ENCODE measurements at regions not wholly inside any gene's neighbourhood (a gene's known extent, or its start where the extent isn't known, plus 50 kb on each side); places are given as distances from the start of the nearest gene placed in this dataset.

DNA sequence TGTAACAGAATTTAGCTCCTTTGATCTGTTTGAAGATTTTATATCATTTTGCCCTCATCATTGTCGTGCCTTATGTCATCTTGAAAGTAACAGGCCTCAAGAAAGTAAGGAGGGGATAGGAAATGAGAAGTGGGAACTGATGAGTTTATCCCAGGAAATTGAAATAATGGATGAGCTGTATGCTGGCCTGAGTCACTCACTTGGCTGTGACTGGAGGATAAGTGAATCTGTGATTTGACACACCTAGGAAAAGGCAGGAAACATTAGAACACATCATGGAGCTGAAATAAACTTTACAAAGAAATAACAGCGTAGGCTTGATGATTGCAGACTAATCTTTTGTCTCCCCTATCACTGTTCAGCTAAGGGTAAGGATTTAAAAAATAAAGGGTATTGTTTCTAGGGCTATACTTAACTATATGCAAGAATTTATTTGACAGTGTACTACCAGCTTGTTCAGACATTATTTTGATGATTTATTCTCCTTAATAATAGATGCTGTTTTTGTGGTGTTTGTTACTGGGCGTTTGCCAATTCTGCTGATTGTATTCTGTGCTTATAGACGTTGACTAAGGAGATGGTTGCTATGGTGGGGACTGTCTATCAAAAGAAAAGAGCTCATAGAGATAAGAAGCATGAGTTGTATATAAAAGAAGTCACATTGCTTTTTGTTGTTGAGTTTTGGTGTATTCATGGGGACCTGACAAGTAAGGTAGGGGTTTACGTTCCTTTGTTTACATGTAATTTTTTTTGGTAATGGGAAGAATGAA, 105.6 kb upstream of the ROPN1 start:
- no peaks in the 10 kb centered on the region for H3K4me1 ChIP-seq
- TF ChIP-seq, protein P1, sequence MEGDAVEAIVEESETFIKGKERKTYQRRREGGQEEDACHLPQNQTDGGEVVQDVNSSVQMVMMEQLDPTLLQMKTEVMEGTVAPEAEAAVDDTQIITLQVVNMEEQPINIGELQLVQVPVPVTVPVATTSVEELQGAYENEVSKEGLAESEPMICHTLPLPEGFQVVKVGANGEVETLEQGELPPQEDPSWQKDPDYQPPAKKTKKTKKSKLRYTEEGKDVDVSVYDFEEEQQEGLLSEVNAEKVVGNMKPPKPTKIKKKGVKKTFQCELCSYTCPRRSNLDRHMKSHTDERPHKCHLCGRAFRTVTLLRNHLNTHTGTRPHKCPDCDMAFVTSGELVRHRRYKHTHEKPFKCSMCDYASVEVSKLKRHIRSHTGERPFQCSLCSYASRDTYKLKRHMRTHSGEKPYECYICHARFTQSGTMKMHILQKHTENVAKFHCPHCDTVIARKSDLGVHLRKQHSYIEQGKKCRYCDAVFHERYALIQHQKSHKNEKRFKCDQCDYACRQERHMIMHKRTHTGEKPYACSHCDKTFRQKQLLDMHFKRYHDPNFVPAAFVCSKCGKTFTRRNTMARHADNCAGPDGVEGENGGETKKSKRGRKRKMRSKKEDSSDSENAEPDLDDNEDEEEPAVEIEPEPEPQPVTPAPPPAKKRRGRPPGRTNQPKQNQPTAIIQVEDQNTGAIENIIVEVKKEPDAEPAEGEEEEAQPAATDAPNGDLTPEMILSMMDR (IDR thresholded peaks at IDR 0.05) = no peak

DNA sequence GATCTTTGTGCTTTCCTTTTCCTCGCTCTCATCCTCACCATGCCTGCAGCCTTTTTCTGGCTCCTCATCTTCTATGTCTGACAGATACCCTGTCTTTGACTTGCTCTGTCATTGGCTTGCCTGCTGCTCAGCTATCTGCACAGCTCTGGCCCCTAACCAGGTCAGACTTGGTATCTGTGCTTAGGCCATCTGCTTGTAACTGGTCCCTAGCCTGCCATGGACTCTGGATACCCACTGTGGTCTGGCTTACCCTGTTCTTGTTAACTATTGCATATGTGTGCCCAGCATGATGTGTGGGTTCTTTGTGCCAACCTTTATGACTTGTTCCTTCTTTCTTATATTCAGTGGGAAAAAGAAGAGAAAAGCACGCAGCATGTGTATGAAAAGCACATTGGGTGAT, 109.7 kb upstream of the ROPN1 start:
- peaks cover 0 to under 1% of the 10 kb centered on the region in 2 donors for H3K4me1 ChIP-seq
- TF ChIP-seq, protein P1 (IDR thresholded peaks at IDR 0.05) = no peak
- H3K4me3 ChIP-seq = no peak overlapping the region
- no peaks in the 10 kb centered on the region for H3K36me3 ChIP-seq
- H3K27me3 ChIP-seq = no peaks in the 10 kb centered on the region
- no peak for DNase-seq (ENCODE audit: low spot score)
- no peaks in the 10 kb centered on the region for H3K9me3 ChIP-seq
- H3K27ac ChIP-seq = no peak overlapping the region

More for the DNA sequence above, 105.6 kb upstream of the ROPN1 start:
- H3K27ac ChIP-seq = no peak overlapping the region
- no peaks in the 10 kb centered on the region for H3K9me3 ChIP-seq
- no peaks in the 10 kb centered on the region for H3K27me3 ChIP-seq
- H3K36me3 ChIP-seq = no peaks in the 10 kb centered on the region
- DNase-seq (ENCODE audit: low spot score) = no peak
- H3K4me3 ChIP-seq = no peak overlapping the region

- Histone ChIP-seq H3K9me3 (no peaks in the 10 kb centered on the region), H3K36me3 (no peaks in the 10 kb centered on the region), H3K27me3 (no peaks in the 10 kb centered on the region), H3K4me3 (no peak overlapping the region), H3K4me1 (peaks cover 0 to 12% of the 10 kb centered on the region in 2 donors), H3K27ac (peak overlapping the region in 1 of 2 donors; percentile 18)
- TF ChIP-seq, protein P1 (IDR thresholded peaks at IDR 0.05) = no peak
- no peak for DNase-seq (ENCODE audit: low spot score)
Measured at GRCh38 chr3:124107104-124107890, 115.4 kb upstream of the ROPN1 start.

DNA sequence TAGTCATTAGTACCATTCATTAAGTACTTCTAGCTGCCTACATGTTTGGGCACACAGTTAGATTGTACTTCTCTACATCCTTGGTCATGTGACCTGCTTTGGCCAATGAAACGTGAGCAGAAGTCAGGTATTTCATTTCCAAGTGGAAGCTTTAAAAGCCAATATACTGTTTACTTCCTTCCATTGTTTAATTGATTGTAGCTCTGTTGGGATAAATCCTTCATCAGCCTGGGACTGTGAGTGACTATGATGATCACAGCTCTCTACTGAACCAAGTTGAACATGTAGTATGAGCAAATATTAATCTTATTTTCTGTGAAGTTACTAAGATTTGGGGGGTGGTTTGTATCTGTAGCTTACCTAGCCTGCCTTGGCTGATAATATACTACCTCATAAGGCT, 116.5 kb upstream of the ROPN1 start:
- H3K27me3 ChIP-seq = no peaks in the 10 kb centered on the region
- peaks cover 0 to 12% of the 10 kb centered on the region in 2 donors for H3K4me1 ChIP-seq
- no peak overlapping the region for H3K4me3 ChIP-seq

GRCh38 chr3:124113485-124113884, 121.6 kb upstream of the ROPN1 start:
- H3K9me3 ChIP-seq = no peaks in the 10 kb centered on the region
- no peaks in the 10 kb centered on the region for H3K36me3 ChIP-seq
- H3K27ac ChIP-seq = no peak overlapping the region
- TF ChIP-seq, protein P1 (IDR thresholded peaks at IDR 0.05) = no peak
- DNase-seq (ENCODE audit: low spot score) = no peak
- no peak overlapping the region for H3K4me3 ChIP-seq
- H3K4me1 ChIP-seq = peaks cover 0 to 37% of the 10 kb centered on the region in 2 donors
- no peaks in the 10 kb centered on the region for H3K27me3 ChIP-seq

More for the DNA sequence above, 116.5 kb upstream of the ROPN1 start:
- no peak for DNase-seq (ENCODE audit: low spot score)
- TF ChIP-seq, protein P1 (IDR thresholded peaks at IDR 0.05) = no peak
- no peaks in the 10 kb centered on the region for H3K36me3 ChIP-seq
- H3K27ac ChIP-seq = no peak overlapping the region
- H3K9me3 ChIP-seq = no peaks in the 10 kb centered on the region

Data from right atrium auricular region (tissue), 2 donors.